SK-N-SH (cell line): ENCODE measurements at regions not wholly inside any gene's neighbourhood (a gene's known extent, or its start where the extent isn't known, plus 50 kb on each side); places are given as distances from the start of the nearest gene placed in this dataset.

Source experiments
- CTCF ChIA-PET: fragments of 300-600, 350-600 bp; formaldehyde crosslinking; extraction: SDS; loops from one replicate; lab custom pipeline; 2021; lab: Yijun Ruan, JAX
- POLR2A ChIA-PET: fragments of 350-600 bp; sonication (Branson Sonifier 250); formaldehyde crosslinking; extraction: SDS; loops from one replicate; lab custom pipeline; 2020; ENCODE audit warnings: antibody characterized with exemption, inconsistent platforms; lab: Yijun Ruan, JAX
- DNase-seq: peaks from one replicate; pipeline ENCODE4 v3.0.0; 2012
- H2AFZ ChIP-seq: fragments of 200-600 bp; sonication (generic); 2 replicates; pipeline ENCODE4 v1.8.1; 2016; ENCODE audit warnings: antibody characterized with exemption, mild to moderate bottlenecking, low read depth
- H3F3A ChIP-seq: fragments of 200-600 bp; sonication (generic); replicated peaks from 2 replicates; pipeline ENCODE3; 2016; ENCODE audit warnings: antibody characterized with exemption, mild to moderate bottlenecking; ENCODE audit not compliant: insufficient read depth
- H3K27ac ChIP-seq, 2 experiments: fragments of 200-500 bp in 1 of 2; fragments of 200-600 bp in 1 of 2; sonication (Bioruptor generic) in 1 of 2; sonication (generic), shearing (Covaris generic) in 1 of 2; 2 replicates each; pipeline versions ENCODE4 v1.5.1 to v1.6.1; 2014 to 2016; ENCODE audit warnings: low read depth in 2 of 2, inconsistent platforms in 1 of 2, low read length in 1 of 2, mild to moderate bottlenecking in 1 of 2, mixed read lengths in 1 of 2
- H3K27me3 ChIP-seq: fragments of 200-600 bp; sonication (generic), shearing (Covaris generic); 2 replicates; pipeline ENCODE4 v1.6.1; 2016; ENCODE audit warnings: mixed run types; ENCODE audit not compliant: insufficient read depth
- H3K36me3 ChIP-seq, 2 experiments: fragments of 200-500 bp in 1 of 2; fragments of 200-600 bp in 1 of 2; sonication (Bioruptor generic) in 1 of 2; sonication (generic) in 1 of 2; replicated peaks in 1 of 2; 2 replicates each; pipeline versions ENCODE3 to v1.5.1; 2014 to 2016; ENCODE audit warnings: low read length in 1 of 2, mild to moderate bottlenecking in 1 of 2; ENCODE audit not compliant: insufficient read depth in 2 of 2, control insufficient read depth in 1 of 2
- H3K4me1 ChIP-seq, 2 experiments: fragments of 200-500 bp in 1 of 2; fragments of 200-600 bp in 1 of 2; sonication (Bioruptor generic) in 1 of 2; sonication (generic), shearing (Covaris generic) in 1 of 2; 2 replicates each; pipeline versions ENCODE4 v1.5.1 to v1.6.1; 2014 to 2016; ENCODE audit warnings: low read depth in 1 of 2, low read length in 1 of 2, mixed run types in 1 of 2; ENCODE audit not compliant: insufficient read depth in 2 of 2, control insufficient read depth in 1 of 2
- H3K4me2 ChIP-seq: fragments of 200-600 bp; sonication (generic), shearing (Covaris generic); 2 replicates; pipeline ENCODE4 v1.6.1; 2017; ENCODE audit warnings: mixed run types
- H3K4me3 ChIP-seq, 2 experiments: fragments of 200-500 bp in 1 of 2; fragments of 200-600 bp in 1 of 2; sonication (Bioruptor generic) in 1 of 2; sonication (generic), shearing (Covaris generic) in 1 of 2; 2 replicates each; pipeline versions ENCODE4 v1.5.1 to v1.8.1; 2014 to 2016; ENCODE audit warnings: low read depth in 2 of 2, inconsistent platforms in 1 of 2, low read length in 1 of 2, mild to moderate bottlenecking in 1 of 2, mixed read lengths in 1 of 2, moderate library complexity in 1 of 2
- H3K79me2 ChIP-seq: fragments of 200-600 bp; sonication (generic); 2 replicates; pipeline ENCODE4 v1.8.1; 2017; ENCODE audit warnings: mild to moderate bottlenecking; ENCODE audit not compliant: insufficient read depth
- H3K9ac ChIP-seq: fragments of 200-600 bp; sonication (generic); 2 replicates; pipeline ENCODE4 v1.6.1; 2017; ENCODE audit warnings: mixed run types
- H3K9me2 ChIP-seq: fragments of 200-600 bp; sonication (generic); 2 replicates; pipeline ENCODE4 v1.6.1; 2017; ENCODE audit warnings: mixed run types
- H3K9me3 ChIP-seq: fragments of 200-600 bp; sonication (generic); 2 replicates; pipeline ENCODE4 v1.6.1; 2017; ENCODE audit warnings: mixed run types, mild to moderate bottlenecking, moderate library complexity
- H4K20me1 ChIP-seq: fragments of 200-600 bp; sonication (generic); 2 replicates; pipeline ENCODE4 v1.6.1; 2017; ENCODE audit warnings: mild to moderate bottlenecking, mixed run types; ENCODE audit not compliant: insufficient read depth
- CHD2 ChIP-seq: fragments of 150-350 bp; IDR thresholded peaks from 2 replicates; pipeline ENCODE4 v1.6.1; 2018; ENCODE audit warnings: low read length; ENCODE audit not compliant: partially characterized antibody
- GATA2 ChIP-seq: sonication (generic); formaldehyde crosslinking; IDR thresholded peaks from 2 replicates; pipeline ENCODE4 v1.5.0; 2020; ENCODE audit warnings: mild to moderate bottlenecking, missing genetic modification reagents
- MAX ChIP-seq: IDR thresholded peaks from 2 replicates; pipeline ENCODE4 v1.4.0; 2012; ENCODE audit warnings: low read depth
- MXI1 ChIP-seq: IDR thresholded peaks from 2 replicates; pipeline ENCODE4 v1.6.1; 2012; ENCODE audit warnings: mild to moderate bottlenecking, low read depth, low read length, improper control_type of control experiment
- POLR2AphosphoS5 ChIP-seq: IDR thresholded peaks from 2 replicates; pipeline ENCODE4 v1.6.1; 2012; ENCODE audit warnings: low read depth, low read length
- RAD21 ChIP-seq: IDR thresholded peaks from 2 replicates; pipeline ENCODE4 v1.6.1; 2012; ENCODE audit warnings: mild to moderate bottlenecking, low read length
- SMC3 ChIP-seq: IDR thresholded peaks from 2 replicates; pipeline ENCODE4 v1.6.1; 2012; ENCODE audit warnings: low read depth, low read length, improper control_type of control experiment
- TCF12 ChIP-seq: IDR thresholded peaks from 2 replicates; pipeline ENCODE4 v1.4.0; 2012
- YY1 ChIP-seq: IDR thresholded peaks from 2 replicates; pipeline ENCODE4 v1.4.0; 2012; ENCODE audit warnings: low read depth, mild to moderate bottlenecking
- WGBS: methylation state at CpG from one replicate; pipeline ENCODE4 v1.1.6; 2017; ENCODE audit warnings: low lambda C conversion rate; 5-methylcytosine and 5-hydroxymethylcytosine counted together
- TF ChIP-seq, protein P1 (sequence below): fragments of 150-350 bp; IDR thresholded peaks from 2 replicates; pipeline ENCODE4 v1.6.1; 2016; ENCODE audit warnings: mild to moderate bottlenecking, low read depth, low read length
- TF ChIP-seq, protein P2 (sequence below): fragments of 200-600 bp; sonication (generic); IDR thresholded peaks from 2 replicates; pipeline ENCODE4 v1.6.1; 2017; ENCODE audit warnings: antibody characterized with exemption, mild to moderate bottlenecking, moderate library complexity
- TF ChIP-seq, protein P3 (sequence below): IDR thresholded peaks from 2 replicates; pipeline ENCODE4; 2012
- TF ChIP-seq, protein P4 (sequence below): IDR thresholded peaks from 2 replicates; pipeline ENCODE4 v1.4.0; 2012; ENCODE audit warnings: low read depth, borderline replicate concordance
- TF ChIP-seq, protein P5 (sequence below): IDR thresholded peaks from 2 replicates; pipeline ENCODE4 v1.6.1; 2012; ENCODE audit warnings: mild to moderate bottlenecking, low read depth, low read length, moderate library complexity
- TF ChIP-seq, protein P6 (sequence below): IDR thresholded peaks from 2 replicates; pipeline ENCODE4 v1.4.0; 2012; ENCODE audit warnings: low read depth, borderline replicate concordance

GRCh38 chr14:85038526-85039352, 491.2 kb upstream of the FLRT2 start:
- Histone ChIP-seq H2AFZ (no peak overlapping the region), H3K9ac (no peak overlapping the region), H3K36me3 (no peaks in the 10 kb centered on the region), H3K9me3 (no peaks in the 10 kb centered on the region), H3K4me1 (no peaks in the 10 kb centered on the region), H3K27me3 (peaks cover 6% of the 10 kb centered on the region; the same call in 1 of the 2 replicates), H4K20me1 (no peaks in the 10 kb centered on the region)
- DNase-seq: no peak
- WGBS: 15% methylated on average over 7 of the region's 7 CpGs
- TF ChIP-seq GATA2 (CRISPR knock-in tag): no peak
- TF ChIP-seq CHD2: no peak
- TF ChIP-seq, protein P1, sequence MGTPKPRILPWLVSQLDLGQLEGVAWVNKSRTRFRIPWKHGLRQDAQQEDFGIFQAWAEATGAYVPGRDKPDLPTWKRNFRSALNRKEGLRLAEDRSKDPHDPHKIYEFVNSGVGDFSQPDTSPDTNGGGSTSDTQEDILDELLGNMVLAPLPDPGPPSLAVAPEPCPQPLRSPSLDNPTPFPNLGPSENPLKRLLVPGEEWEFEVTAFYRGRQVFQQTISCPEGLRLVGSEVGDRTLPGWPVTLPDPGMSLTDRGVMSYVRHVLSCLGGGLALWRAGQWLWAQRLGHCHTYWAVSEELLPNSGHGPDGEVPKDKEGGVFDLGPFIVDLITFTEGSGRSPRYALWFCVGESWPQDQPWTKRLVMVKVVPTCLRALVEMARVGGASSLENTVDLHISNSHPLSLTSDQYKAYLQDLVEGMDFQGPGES: no peak
- no peak for TF ChIP-seq RAD21
- TF ChIP-seq MAX: no peak
- TF ChIP-seq POLR2AphosphoS5: no peak
- no peak for TF ChIP-seq MXI1
- TF ChIP-seq, protein P2, sequence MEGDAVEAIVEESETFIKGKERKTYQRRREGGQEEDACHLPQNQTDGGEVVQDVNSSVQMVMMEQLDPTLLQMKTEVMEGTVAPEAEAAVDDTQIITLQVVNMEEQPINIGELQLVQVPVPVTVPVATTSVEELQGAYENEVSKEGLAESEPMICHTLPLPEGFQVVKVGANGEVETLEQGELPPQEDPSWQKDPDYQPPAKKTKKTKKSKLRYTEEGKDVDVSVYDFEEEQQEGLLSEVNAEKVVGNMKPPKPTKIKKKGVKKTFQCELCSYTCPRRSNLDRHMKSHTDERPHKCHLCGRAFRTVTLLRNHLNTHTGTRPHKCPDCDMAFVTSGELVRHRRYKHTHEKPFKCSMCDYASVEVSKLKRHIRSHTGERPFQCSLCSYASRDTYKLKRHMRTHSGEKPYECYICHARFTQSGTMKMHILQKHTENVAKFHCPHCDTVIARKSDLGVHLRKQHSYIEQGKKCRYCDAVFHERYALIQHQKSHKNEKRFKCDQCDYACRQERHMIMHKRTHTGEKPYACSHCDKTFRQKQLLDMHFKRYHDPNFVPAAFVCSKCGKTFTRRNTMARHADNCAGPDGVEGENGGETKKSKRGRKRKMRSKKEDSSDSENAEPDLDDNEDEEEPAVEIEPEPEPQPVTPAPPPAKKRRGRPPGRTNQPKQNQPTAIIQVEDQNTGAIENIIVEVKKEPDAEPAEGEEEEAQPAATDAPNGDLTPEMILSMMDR: no peak
- TF ChIP-seq, protein P3, sequence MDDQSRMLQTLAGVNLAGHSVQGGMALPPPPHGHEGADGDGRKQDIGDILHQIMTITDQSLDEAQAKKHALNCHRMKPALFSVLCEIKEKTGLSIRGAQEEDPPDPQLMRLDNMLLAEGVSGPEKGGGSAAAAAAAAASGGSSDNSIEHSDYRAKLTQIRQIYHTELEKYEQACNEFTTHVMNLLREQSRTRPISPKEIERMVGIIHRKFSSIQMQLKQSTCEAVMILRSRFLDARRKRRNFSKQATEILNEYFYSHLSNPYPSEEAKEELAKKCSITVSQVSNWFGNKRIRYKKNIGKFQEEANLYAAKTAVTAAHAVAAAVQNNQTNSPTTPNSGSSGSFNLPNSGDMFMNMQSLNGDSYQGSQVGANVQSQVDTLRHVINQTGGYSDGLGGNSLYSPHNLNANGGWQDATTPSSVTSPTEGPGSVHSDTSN: no peak
- TF ChIP-seq, protein P4, sequence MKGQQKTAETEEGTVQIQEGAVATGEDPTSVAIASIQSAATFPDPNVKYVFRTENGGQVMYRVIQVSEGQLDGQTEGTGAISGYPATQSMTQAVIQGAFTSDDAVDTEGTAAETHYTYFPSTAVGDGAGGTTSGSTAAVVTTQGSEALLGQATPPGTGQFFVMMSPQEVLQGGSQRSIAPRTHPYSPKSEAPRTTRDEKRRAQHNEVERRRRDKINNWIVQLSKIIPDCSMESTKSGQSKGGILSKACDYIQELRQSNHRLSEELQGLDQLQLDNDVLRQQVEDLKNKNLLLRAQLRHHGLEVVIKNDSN: no peak
- TF ChIP-seq, all 33 proteins: peak for 0
- Histone ChIP-seq H3K4me3 (no peak overlapping the region), H3F3A (no peaks in the 10 kb centered on the region), H3K4me2 (no peak overlapping the region), H3K79me2 (no peaks in the 10 kb centered on the region), H3K9me2 (no peaks in the 10 kb centered on the region), H3K27ac (no peak overlapping the region)
- POLR2A ChIA-PET: no interaction called here
- CTCF ChIA-PET: no interaction called here

- Histone ChIP-seq H2AFZ (no peak overlapping the region), H3K27me3 (peaks cover 6% of the 10 kb centered on the region; the same call in 1 of the 2 replicates), H3K4me3 (no peak overlapping the region), H3K9ac (no peak overlapping the region), H3K36me3 (no peaks in the 10 kb centered on the region), H3K27ac (no peak overlapping the region), H4K20me1 (no peaks in the 10 kb centered on the region), H3K79me2 (no peaks in the 10 kb centered on the region), H3K9me2 (no peaks in the 10 kb centered on the region), H3K4me1 (no peaks in the 10 kb centered on the region), H3K9me3 (no peaks in the 10 kb centered on the region), H3K4me2 (no peak overlapping the region), H3F3A (no peaks in the 10 kb centered on the region)
- ChIA-PET POLR2A (no interaction called here), CTCF (no interaction called here)
- DNase-seq: no peak
- TF ChIP-seq, protein P5, sequence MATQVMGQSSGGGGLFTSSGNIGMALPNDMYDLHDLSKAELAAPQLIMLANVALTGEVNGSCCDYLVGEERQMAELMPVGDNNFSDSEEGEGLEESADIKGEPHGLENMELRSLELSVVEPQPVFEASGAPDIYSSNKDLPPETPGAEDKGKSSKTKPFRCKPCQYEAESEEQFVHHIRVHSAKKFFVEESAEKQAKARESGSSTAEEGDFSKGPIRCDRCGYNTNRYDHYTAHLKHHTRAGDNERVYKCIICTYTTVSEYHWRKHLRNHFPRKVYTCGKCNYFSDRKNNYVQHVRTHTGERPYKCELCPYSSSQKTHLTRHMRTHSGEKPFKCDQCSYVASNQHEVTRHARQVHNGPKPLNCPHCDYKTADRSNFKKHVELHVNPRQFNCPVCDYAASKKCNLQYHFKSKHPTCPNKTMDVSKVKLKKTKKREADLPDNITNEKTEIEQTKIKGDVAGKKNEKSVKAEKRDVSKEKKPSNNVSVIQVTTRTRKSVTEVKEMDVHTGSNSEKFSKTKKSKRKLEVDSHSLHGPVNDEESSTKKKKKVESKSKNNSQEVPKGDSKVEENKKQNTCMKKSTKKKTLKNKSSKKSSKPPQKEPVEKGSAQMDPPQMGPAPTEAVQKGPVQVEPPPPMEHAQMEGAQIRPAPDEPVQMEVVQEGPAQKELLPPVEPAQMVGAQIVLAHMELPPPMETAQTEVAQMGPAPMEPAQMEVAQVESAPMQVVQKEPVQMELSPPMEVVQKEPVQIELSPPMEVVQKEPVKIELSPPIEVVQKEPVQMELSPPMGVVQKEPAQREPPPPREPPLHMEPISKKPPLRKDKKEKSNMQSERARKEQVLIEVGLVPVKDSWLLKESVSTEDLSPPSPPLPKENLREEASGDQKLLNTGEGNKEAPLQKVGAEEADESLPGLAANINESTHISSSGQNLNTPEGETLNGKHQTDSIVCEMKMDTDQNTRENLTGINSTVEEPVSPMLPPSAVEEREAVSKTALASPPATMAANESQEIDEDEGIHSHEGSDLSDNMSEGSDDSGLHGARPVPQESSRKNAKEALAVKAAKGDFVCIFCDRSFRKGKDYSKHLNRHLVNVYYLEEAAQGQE: no peak
- TF ChIP-seq TCF12: no peak
- TF ChIP-seq SMC3: no peak
- TF ChIP-seq, protein P6, sequence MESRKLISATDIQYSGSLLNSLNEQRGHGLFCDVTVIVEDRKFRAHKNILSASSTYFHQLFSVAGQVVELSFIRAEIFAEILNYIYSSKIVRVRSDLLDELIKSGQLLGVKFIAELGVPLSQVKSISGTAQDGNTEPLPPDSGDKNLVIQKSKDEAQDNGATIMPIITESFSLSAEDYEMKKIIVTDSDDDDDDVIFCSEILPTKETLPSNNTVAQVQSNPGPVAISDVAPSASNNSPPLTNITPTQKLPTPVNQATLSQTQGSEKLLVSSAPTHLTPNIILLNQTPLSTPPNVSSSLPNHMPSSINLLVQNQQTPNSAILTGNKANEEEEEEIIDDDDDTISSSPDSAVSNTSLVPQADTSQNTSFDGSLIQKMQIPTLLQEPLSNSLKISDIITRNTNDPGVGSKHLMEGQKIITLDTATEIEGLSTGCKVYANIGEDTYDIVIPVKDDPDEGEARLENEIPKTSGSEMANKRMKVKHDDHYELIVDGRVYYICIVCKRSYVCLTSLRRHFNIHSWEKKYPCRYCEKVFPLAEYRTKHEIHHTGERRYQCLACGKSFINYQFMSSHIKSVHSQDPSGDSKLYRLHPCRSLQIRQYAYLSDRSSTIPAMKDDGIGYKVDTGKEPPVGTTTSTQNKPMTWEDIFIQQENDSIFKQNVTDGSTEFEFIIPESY: no peak
- TF ChIP-seq, protein P1: no peak
- no peak for TF ChIP-seq YY1
Observed at GRCh38 chr14:85039353-85039626, 490.7 kb upstream of the FLRT2 start.
